PC-9 (cell line): ENCODE measurements at regions not wholly inside any gene's neighbourhood (a gene's known extent, or its start where the extent isn't known, plus 50 kb on each side); places are given as distances from the start of the nearest gene placed in this dataset.

ENCODE experiments used
- EZH2 ChIP-seq: fragments of 200-600 bp; sonication (generic); IDR thresholded peaks from 2 replicates; pipeline ENCODE4 v1.8.0; 2017; ENCODE audit warnings: antibody characterized with exemption, low read depth
- TF ChIP-seq, protein P1 (sequence below): fragments of 200-600 bp; sonication (generic); conservative IDR thresholded peaks from 2 replicates; pipeline ENCODE4 v1.6.1; 2017; ENCODE audit warnings: mixed run types, antibody characterized with exemption, mild to moderate bottlenecking, moderate library complexity

DNA sequence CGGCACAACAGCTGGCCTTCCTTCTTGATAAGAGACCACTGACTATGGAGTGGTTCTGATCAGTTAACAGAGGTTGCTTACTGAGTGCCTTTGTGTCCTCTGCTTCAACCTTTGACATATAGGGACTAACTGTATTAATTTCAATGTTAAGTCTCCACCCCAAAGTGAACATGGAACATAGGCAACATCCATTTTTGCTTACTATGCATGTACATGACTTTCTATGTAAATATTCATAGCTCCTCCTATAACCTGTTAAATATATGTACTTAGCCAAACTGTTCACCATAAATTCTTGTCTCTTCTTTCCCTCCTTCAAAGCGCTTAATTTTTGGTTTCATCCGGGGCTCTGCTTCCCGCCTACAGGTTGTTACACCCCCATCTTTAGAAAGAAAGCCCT, 334.8 kb downstream of the EPM2A start:
- TF ChIP-seq, protein P1, sequence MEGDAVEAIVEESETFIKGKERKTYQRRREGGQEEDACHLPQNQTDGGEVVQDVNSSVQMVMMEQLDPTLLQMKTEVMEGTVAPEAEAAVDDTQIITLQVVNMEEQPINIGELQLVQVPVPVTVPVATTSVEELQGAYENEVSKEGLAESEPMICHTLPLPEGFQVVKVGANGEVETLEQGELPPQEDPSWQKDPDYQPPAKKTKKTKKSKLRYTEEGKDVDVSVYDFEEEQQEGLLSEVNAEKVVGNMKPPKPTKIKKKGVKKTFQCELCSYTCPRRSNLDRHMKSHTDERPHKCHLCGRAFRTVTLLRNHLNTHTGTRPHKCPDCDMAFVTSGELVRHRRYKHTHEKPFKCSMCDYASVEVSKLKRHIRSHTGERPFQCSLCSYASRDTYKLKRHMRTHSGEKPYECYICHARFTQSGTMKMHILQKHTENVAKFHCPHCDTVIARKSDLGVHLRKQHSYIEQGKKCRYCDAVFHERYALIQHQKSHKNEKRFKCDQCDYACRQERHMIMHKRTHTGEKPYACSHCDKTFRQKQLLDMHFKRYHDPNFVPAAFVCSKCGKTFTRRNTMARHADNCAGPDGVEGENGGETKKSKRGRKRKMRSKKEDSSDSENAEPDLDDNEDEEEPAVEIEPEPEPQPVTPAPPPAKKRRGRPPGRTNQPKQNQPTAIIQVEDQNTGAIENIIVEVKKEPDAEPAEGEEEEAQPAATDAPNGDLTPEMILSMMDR: no peak
- TF ChIP-seq EZH2: no peak
